Fibroblast of the conjunctiva (primary cell): ENCODE measurements at regions not wholly inside any gene's neighbourhood (a gene's known extent, or its start where the extent isn't known, plus 50 kb on each side); places are given as distances from the start of the nearest gene placed in this dataset.

Experiments
- DNase-seq: peaks from one replicate; pipeline ENCODE4 v3.0.0-alpha.2; 2010; ENCODE audit warnings: low read depth

DNA sequence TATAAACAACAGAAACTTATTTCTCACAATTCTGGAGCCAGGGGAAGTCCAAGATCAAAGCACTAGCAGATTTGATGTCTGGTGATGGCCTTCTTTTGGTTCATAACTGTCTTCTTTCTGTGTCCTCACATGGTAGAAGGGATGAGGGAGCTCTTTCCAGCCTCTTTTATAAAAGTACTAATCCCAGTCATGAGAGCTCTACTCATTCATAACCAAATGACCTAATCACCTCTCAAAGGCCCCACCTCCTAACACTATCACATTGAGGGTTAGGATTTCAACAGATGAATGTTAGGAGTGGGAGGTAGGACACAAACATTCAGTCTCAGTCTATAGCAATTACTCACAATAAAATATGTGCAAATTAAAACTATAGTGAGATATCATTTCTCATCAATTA, 50.1 kb upstream of the UBE2E2 start:
- no peak for DNase-seq
